Germinal center (tissue), 1 donor: ENCODE measurements at regions not wholly inside any gene's neighbourhood (a gene's known extent, or its start where the extent isn't known, plus 50 kb on each side); places are given as distances from the start of the nearest gene placed in this dataset.
A peak's percentile ranks its signal among the peaks of the same experiment; 100 is the strongest.
"Not testable (repeated sequence)": the region's sequence is repeated elsewhere in the genome, so short reads cannot be mapped to it uniquely, and the experiment has no call there.

Source experiments
- DNase-seq: peaks from one replicate; pipeline ENCODE4 v3.0.0; 2012; ENCODE audit warnings: mixed read lengths, low spot score

DNA sequence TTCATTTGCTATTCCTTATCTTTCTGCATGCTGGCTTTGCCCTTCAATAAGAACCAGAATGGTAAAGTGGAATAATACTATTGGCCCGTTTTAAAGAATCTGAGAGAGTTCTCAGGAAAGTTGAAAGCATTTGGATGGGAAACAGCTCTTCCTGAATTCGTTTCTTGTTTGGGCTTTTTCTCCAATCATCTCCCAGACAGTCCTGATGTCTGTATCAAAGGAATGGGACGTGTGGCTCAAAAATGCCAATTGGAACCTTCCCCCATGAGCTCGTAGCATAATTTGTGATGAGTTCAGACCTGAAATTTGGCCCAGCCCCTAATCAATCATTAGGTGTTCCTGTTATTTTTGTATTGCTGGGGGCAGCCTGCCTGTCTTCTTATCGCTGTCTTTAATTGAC lies 75.8 kb upstream of the BACH2 start:
- no peak for DNase-seq

DNA sequence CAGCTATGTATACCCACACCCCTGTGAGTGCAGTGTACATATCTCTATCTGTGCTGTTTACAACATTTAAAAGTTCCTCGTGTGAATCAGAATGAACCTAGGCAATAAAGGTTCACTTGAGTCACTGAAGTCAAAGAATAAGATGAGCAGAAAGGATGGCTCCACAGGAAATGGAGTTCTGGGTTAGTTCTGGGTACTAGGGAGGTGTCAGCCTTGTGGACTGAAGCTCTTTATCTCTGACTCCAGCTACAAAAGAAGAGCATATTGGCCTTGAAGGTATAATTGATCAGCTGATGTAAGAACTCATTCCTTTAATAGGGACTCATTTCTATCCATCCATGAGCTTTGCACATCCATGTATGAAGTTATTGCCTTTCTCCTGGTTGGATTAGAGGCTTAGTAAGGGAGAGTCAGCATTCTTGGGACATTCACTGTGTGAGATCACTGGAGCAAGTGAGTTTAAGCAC lies 73.9 kb upstream of the BACH2 start:
- no peak for DNase-seq

DNA sequence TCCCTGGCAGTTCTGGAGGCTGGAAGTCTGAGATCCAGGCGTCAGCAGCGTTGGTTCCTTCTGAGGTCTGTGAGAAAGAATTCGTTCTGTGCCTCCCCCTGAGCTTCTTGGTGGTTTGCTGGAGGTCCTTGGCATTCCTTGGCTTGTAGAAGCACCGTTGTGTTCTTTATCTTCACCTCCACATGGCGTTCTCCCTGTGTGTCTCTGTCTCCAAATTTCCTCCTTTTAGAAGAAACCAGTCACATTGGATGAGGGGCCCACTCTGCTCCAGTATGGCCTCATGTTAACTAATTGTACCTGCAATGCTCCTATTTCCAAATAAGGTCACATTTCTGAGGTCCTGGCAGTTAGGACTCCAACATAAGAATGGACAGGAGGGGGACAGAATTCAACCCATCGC lies 73.0 kb upstream of the BACH2 start:
- no peak for DNase-seq

DNA sequence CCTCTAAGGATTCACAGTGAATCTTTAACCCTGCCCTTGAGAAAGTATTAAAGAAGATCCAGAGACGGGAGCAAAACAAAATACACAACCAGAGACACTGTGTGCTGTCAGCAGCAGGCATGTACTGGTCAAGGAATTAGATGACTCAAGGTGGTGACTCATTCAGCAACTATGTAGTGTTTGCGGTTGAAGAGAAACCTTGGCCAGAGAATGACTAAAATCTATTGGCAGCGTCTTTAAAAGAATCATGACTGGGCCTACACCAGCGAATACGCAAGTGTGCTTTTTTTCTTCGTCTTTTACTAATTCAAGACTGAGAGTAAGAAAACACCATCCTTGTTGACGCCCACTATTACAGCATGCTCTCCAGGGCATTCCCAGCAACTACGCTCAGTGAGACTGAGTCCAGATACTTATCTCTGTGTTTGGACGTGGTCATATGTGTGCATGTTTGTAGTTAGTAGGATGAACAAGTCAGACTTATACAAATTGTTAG lies 72.4 kb upstream of the BACH2 start:
- DNase-seq = no peak

DNA sequence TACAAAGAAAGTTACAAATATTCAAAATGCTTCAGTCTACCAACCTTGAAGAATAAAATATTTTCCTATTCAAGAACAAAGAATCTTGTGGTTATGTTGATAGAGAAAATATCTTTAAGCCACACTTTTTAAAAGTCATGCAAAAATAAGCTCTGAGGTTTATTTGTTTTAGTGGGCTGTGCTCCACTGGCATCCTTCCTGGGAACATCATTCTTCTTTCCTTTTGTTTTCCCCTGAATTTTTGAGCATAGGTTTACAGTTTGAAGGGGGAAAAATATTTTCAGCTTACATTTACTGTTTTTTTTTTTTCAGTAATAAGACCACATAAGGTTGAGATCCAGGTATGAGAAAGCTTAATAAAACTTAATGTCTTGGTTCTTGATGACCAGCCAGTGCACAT lies 72.0 kb upstream of the BACH2 start:
- no peak for DNase-seq

DNA sequence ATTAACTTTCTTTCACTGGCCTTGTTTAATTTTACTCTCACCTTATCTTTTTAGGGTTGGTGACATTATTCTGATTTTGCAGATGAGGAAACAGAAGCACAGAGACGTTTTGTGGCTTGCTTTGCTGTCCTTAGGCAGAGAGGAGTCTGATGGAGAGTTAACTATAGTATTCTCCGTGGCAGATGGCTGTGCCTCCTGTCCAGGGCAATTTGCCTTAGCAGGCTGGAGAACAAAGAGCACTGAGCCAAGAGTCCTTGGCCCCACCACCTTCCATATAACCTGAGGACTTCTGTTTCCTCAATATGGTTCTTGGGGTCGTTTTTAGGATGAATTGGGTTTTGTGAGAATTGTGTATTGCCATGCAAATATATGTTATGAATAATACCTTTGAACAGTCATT lies 71.4 kb upstream of the BACH2 start:
- no peak for DNase-seq

DNA sequence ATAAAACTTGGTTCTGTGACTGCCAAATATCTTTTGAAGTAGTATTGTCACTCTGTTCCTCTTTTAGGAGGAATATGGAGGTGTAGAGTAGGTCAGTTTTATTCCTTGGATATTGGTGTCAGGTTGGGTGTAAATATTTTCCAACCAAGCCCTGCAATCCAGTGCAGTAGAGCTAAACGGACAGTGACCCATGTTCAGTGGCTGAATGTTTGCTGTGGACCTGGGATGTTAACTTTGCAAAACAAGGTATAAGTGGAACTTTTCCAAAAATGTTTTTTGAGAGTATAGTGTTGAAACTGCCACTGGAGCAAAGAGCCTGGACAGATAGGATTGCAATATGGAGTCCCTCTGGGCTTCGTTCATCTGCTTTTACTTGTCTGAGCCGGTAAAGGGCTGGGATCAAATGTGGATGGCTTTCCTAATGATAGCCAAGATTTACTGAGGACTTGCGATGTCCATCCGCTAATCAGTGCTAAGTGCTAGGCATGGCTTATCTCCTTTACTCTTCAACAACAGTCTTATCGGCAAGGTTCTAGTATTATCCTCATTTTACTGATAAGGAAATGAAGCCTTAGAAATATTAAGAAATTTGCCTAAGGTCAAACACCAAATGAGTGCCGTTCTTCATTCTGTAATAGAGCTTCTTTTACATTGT lies 69.0 kb upstream of the BACH2 start:
- DNase-seq = no peak

DNA sequence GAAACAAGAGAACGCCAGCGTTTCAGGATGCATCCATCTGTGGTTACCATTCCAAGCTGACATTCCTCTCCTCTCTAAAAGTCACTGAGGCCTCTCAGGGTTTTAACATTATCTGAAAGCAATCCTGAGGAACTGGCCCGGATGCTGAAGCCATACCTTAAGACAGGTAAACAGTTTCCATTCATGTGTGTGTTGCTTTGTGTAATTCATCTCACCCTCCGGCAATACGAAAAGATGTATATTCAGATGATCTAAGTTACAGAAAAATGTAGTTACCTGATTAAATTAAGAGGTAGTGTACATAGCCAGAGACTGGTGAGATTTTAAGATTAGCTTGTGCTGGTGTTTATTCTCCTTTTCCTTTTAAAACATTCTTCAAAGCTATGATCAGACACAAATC lies 68.4 kb upstream of the BACH2 start:
- DNase-seq = no peak

DNA sequence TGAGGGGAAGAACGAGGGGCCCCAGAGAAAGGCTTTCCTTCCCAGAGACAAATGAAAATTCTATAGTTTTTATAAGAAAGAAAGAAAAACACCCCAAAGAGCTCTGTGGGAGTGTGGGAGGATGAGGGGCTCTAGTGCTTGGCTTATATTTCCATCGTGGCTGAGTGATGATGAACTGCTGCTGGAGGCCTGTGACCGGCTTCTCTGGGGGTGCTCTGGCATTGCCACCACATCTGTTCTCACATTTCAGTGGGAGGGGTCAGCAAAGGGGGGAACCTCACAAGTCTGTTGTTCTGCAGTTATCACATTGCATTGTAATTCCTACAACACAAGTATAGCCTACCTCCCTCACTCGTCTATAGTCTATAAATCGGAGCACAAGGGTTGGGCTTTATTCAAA lies 67.6 kb upstream of the BACH2 start:
- DNase-seq = no peak

DNA sequence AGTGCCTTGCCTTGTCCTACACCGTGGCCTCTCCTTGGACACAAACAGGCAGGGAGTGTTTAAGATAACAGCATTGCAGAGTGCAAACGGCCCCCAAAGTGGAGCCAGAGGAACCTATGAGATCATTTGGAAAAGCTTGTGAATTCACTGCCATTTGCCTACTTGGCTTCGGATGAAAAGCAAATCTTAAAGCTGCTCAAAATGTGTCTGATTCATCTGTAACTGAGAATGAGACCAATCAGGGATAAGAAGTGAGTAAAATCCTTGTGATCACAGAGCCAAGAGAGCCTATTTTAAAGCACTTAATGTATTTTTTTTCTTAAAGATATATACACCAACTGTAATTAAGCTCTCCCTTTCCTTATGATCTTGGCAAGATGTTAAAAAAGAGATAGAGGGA lies 65.7 kb upstream of the BACH2 start:
- no peak for DNase-seq

DNA sequence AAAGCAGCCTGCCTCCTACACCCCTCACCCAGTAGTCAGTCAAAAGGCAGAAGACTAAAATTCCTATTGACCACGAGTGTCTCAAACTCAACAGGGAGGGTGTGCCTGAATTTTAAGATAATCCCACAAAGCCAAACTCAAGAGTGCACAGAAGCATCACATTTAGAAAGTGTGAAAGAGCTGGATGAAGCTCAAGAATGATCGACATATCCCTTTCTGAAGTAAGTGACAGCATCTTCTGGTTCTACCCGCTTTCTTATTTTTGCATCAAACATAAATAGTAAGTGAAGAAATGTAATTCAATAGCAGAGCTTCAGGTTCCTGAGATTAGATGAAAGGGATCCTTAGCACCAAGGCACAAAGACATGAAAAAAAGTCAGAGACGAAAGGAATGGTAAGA lies 64.5 kb upstream of the BACH2 start:
- no peak for DNase-seq

DNA sequence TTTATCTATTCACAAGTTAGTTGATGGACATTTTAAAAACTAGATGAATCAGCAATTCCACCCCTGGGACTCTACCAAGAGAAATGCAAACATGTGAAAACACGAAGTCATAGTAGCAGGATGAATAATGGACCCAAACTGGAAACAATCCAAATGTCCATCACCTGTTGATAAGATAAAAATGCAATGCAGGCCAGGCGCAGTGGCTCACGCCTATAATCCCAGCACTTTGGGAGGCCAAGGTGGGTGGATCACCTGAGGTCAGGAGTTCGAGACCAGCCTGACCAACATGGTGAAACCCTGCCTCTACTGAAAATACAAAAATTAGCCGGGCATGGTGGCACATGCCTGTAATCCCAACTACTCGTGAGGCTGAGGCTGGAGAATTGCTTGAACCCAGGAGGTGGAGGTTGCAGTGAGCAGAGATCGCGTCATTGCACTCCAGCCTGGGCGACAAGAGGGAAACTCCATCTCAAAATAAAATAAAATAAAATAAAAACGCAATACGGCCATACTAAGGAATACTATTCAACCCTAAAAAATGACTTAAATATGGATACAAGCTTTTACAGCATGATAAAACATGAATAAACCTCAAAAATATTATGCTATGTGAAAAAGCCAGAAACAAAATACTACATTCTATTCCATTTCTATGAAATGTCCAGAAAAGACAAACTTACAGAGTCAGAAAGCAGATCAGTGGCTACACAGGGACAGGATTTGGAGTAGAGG lies 61.6 kb upstream of the BACH2 start:
- not testable (repeated sequence) for DNase-seq

DNA sequence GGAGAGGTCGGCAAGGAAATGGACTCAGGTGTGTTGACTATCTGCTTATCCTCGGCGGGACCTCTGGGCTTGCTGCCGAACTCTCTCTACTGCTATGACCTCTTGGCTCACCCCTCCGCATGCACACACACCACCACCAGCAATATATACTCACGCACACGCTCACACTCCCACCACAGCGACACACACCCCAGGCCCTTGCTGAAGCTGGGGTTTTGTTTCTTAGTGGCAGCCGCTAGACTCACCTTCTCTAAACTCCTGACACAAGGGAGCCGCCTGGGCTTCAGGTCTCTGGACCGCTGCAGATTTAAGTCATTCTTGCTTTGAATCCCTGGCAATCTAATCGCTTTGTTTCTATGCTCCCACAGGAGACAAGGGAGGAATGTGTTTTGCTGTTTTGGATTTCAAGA lies 59.4 kb upstream of the BACH2 start:
- no peak for DNase-seq

DNA sequence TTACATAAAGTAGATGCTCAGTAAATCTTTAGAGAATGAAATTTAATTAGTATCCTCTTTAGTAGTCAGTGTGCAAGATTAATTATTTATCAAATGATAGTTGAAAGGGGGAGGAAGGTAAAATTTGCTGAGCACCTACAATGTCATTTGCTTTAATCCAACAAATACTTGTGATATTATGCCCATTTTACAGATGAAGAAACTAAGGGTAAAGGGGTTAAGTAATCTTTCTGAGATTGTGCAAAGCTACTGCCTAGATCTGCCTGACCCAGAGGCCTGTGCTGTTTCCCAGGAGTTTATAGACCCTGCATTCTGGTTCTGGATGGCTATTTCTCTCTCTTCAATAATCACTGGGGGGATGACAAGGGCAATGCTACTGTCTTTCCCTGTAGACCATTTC lies 58.3 kb upstream of the BACH2 start:
- DNase-seq = no peak

DNA sequence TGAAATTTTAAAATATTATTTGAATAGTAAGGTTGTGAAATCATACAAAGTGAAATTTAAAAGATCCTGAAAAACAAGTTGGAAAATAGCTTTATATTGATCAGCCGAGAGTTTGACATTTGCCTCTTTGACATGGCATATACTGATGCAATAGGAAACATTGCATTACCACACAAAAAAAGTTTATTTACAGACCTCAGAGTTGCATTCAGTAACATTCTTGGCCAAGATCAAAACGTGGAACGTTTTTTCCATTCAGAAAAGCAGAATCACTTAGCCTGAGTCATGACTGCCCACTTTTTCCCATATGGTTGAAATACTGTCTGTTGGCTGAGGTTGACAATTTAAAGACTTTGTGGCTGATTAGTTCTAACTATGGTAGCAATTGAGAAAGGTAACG lies 55.1 kb upstream of the BACH2 start:
- no peak for DNase-seq

DNA sequence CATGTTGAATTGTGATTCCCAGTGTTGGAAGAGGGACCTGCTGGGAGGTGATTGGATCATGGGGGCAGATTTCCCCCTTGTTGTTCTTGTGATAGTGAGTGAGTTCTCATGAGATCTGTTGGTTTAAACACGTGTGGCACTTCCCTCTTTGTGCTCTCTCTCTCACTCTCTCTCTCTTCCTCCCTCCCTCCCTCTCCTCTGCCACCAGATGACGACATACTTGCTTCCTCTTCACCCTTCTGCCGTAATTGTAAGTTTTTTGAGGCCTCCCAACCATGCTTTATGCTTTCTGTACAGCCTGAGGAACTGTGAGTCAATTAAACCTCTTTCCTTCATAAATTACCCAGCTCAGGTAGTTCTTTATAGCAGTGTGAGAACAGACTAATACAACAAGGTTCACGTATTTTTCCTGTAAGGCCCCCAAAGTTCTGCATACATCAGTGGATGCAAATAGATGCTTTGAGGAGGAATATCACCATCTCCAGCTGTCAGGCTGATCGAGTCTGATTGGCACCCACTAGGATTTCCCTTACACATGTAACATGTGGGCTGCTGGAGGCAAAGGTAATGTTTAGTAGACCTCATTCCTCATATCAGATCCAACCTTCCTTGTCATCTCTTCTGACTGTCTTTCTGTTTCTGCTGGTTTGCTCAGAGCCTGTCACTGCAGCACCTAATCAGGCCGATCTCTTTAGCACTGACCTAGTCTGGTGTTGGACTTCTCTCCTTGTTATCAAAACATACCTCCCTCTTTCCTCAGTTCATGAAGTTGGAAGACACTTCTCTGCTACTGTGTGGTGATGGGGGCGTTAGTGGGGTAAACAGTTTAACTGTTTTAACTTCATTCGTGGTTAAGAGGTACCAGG lies 54.3 kb upstream of the BACH2 start:
- DNase-seq = peak; percentile 66

DNA sequence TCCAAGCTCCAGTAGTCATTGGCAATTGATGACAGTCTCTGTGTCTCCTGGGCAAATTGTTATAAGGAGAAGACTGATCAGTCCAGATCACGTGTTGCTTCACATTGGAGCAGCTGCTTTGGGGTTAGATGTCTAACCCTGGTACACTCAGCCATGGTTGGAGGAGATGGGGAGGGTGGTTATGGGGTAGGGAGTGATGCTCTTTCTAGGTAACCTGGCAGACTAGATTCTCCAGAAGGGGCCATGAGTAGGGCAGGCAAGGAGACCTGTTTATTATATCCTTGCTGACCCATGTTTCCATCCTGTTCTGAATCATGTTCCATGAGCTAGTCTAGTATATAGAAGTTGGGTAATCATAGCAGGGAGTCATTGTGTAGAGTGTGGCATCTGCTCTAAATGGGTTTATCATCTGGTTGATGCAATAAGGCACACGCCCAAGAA lies 50.8 kb upstream of the BACH2 start:
- no peak for DNase-seq

DNA sequence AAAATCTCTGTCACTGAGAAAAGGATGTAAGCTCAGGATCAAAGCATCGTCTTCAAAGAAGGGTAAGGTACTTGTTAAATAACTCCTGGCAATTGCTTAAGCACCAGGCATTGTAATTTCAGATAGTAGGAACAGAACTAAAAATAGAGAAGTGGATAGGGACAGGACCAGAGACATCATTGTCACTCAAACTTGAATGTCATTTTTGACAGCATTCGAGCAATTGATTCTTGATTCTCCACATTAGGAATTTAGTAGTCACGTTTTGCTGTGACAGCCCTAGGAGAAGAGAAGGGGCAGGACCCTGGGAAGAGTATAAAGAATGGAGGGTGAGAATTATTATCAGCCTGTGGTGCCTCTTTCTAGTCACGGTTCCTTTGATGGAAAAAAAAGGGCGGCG lies 50.1 kb upstream of the BACH2 start:
- no peak for DNase-seq
